22Rv1 (cell line): ENCODE measurements at regions not wholly inside any gene's neighbourhood (a gene's known extent, or its start where the extent isn't known, plus 50 kb on each side); places are given as distances from the start of the nearest gene placed in this dataset.

Experiments
- ZFX ChIP-seq: fragments of 450-650 bp; IDR thresholded peaks from 2 replicates; pipeline ENCODE4 v1.6.1; 2017; ENCODE audit warnings: antibody characterized with exemption, borderline replicate concordance
- TF ChIP-seq, protein P1 (sequence below): fragments of 450-650 bp; IDR thresholded peaks from 2 replicates; pipeline ENCODE4 v1.5.1; 2017; ENCODE audit warnings: mild to moderate bottlenecking

DNA sequence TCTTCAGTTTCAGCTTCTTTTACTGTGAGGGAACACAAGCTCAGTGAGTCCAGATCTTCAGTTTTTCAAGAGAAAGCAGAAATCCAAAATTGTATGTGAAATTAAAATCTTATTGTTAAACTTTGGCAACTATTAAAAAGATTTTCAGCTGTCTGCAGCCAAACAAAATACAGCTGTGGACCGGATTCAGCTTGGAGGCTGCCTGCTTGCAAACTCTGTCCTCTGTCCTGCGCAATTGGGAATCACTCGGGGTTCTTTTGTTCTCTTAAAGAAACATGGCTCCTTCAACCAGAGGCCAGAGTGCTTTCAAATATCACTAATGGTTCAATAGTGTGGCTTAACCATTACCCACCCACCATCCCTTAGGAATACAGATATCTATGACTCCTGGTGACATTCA, 201.2 kb downstream of the CHIC2 start:
- TF ChIP-seq, protein P1, sequence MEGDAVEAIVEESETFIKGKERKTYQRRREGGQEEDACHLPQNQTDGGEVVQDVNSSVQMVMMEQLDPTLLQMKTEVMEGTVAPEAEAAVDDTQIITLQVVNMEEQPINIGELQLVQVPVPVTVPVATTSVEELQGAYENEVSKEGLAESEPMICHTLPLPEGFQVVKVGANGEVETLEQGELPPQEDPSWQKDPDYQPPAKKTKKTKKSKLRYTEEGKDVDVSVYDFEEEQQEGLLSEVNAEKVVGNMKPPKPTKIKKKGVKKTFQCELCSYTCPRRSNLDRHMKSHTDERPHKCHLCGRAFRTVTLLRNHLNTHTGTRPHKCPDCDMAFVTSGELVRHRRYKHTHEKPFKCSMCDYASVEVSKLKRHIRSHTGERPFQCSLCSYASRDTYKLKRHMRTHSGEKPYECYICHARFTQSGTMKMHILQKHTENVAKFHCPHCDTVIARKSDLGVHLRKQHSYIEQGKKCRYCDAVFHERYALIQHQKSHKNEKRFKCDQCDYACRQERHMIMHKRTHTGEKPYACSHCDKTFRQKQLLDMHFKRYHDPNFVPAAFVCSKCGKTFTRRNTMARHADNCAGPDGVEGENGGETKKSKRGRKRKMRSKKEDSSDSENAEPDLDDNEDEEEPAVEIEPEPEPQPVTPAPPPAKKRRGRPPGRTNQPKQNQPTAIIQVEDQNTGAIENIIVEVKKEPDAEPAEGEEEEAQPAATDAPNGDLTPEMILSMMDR, result no peak
- TF ChIP-seq ZFX, result no peak
